DOHH2 (cell line): ENCODE measurements at regions not wholly inside any gene's neighbourhood (a gene's known extent, or its start where the extent isn't known, plus 50 kb on each side); places are given as distances from the start of the nearest gene placed in this dataset.

ENCODE experiments used
- H3F3A ChIP-seq: fragments of 200-600 bp; sonication (generic), shearing (Covaris generic); 2 replicates; pipeline ENCODE4 v1.6.0; 2016; ENCODE audit warnings: antibody characterized with exemption, mild to moderate bottlenecking; ENCODE audit not compliant: control insufficient read depth, insufficient read depth
- H3K27ac ChIP-seq: fragments of 200-600 bp; sonication (generic); 2 replicates; pipeline ENCODE4 v1.5.1; 2014; ENCODE audit warnings: low read depth, mild to moderate bottlenecking, low read length, moderate library complexity
- H3K27me3 ChIP-seq: fragments of 200-600 bp; sonication (generic); 2 replicates; pipeline ENCODE4 v1.6.1; 2014; ENCODE audit warnings: mild to moderate bottlenecking, low read length, mixed read lengths; ENCODE audit not compliant: control insufficient read depth
- H3K36me3 ChIP-seq: fragments of 200-600 bp; sonication (generic); 2 replicates; pipeline ENCODE4 v1.6.1; 2014; ENCODE audit warnings: mild to moderate bottlenecking, low read length, moderate library complexity, mixed read lengths; ENCODE audit not compliant: control insufficient read depth
- H3K4me1 ChIP-seq: fragments of 200-600 bp; sonication (generic); 2 replicates; pipeline ENCODE4 v1.6.1; 2014; ENCODE audit warnings: mild to moderate bottlenecking, low read length, mixed read lengths; ENCODE audit not compliant: control insufficient read depth
- H3K4me2 ChIP-seq: fragments of 200-600 bp; sonication (generic); 2 replicates; pipeline ENCODE4 v1.6.0; 2014; ENCODE audit warnings: mild to moderate bottlenecking, low read length, moderate library complexity
- H3K4me3 ChIP-seq: fragments of 200-600 bp; sonication (generic); 2 replicates; pipeline ENCODE4 v1.5.1; 2014; ENCODE audit warnings: mild to moderate bottlenecking, low read length, mixed read lengths
- H3K79me2 ChIP-seq: fragments of 200-600 bp; sonication (generic); 2 replicates; pipeline ENCODE4 v1.6.1; 2014; ENCODE audit warnings: mild to moderate bottlenecking, low read length, mixed read lengths; ENCODE audit not compliant: control insufficient read depth
- H3K9me2 ChIP-seq: fragments of 200-600 bp; sonication (generic); replicated peaks from 2 replicates; pipeline ENCODE4 v1.6.1; 2014; ENCODE audit warnings: mild to moderate bottlenecking, low read length, mixed read lengths; ENCODE audit not compliant: control insufficient read depth
- H3K9me3 ChIP-seq: fragments of 200-600 bp; sonication (generic); 2 replicates; pipeline ENCODE4 v1.6.1; 2014; ENCODE audit warnings: antibody characterized with exemption, low read length, mixed read lengths; ENCODE audit not compliant: control insufficient read depth, insufficient read depth
- H4K20me1 ChIP-seq: fragments of 200-600 bp; sonication (generic); 2 replicates; pipeline ENCODE4 v1.6.0; 2014; ENCODE audit warnings: low read depth, mild to moderate bottlenecking, antibody characterized with exemption, low read length, moderate library complexity; ENCODE audit not compliant: control insufficient read depth, insufficient read depth
- EZH2phosphoT487 ChIP-seq: fragments of 200-600 bp; sonication (generic); IDR thresholded peaks from 2 replicates; pipeline ENCODE4 v1.6.1; 2017; ENCODE audit warnings: borderline replicate concordance, mild to moderate bottlenecking, antibody characterized with exemption, low read length, moderate library complexity, mixed read lengths
- TF ChIP-seq, protein P1 (sequence below): fragments of 200-600 bp; sonication (generic); IDR thresholded peaks from one replicate; pipeline ENCODE4 v1.5.1; 2014; ENCODE audit warnings: antibody characterized with exemption, mild to moderate bottlenecking, low read depth, low read length; ENCODE audit not compliant: poor library complexity, severe bottlenecking

DNA sequence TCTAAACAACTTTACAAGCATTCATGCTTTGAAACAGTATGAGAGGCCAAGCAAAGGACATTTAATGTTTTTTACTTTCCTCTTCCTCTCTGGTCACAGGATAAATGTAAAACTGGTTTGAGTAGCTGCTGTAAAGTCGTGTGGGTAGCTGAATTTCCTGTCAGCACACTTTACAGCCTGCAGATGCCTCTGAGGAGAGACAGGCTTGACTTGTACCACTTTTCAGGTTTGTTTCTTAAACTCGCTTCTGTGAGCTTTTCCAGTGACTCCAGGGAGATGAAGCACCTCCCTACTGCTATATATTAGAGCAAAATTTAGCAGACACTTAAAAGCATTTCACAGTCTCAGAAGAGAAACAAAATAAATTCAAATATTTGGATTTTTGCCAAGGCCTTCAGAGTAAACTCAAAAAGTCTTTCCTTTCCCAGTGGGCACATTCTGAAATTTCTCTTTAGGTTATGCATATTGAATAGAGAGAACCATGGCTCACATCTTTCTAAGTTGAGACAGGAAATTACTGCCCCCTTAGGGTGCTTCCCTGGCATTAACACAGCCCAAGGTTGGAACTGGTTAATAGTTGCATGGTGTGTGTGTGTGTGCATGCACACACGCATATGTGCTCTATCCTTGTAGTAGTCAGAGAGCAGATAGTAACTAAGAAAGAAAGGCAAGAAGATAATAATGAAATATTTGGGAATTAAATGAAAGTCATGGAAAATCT is 557.3 kb upstream of the MIS18BP1 start:
- TF ChIP-seq, protein P1, sequence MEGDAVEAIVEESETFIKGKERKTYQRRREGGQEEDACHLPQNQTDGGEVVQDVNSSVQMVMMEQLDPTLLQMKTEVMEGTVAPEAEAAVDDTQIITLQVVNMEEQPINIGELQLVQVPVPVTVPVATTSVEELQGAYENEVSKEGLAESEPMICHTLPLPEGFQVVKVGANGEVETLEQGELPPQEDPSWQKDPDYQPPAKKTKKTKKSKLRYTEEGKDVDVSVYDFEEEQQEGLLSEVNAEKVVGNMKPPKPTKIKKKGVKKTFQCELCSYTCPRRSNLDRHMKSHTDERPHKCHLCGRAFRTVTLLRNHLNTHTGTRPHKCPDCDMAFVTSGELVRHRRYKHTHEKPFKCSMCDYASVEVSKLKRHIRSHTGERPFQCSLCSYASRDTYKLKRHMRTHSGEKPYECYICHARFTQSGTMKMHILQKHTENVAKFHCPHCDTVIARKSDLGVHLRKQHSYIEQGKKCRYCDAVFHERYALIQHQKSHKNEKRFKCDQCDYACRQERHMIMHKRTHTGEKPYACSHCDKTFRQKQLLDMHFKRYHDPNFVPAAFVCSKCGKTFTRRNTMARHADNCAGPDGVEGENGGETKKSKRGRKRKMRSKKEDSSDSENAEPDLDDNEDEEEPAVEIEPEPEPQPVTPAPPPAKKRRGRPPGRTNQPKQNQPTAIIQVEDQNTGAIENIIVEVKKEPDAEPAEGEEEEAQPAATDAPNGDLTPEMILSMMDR = no peak
- TF ChIP-seq EZH2phosphoT487 = no peak
- Histone ChIP-seq H3K9me3 (no peaks in the 10 kb centered on the region), H3K27me3 (no peaks in the 10 kb centered on the region), H3K36me3 (no peaks in the 10 kb centered on the region), H3K4me2 (no peak overlapping the region), H3F3A (no peaks in the 10 kb centered on the region), H3K79me2 (no peaks in the 10 kb centered on the region), H3K9me2 (no peaks in the 10 kb centered on the region), H3K4me3 (no peak overlapping the region), H3K27ac (no peak overlapping the region), H3K4me1 (peaks cover 7% of the 10 kb centered on the region; the same call in 1 of the 2 replicates), H4K20me1 (no peaks in the 10 kb centered on the region)

DNA sequence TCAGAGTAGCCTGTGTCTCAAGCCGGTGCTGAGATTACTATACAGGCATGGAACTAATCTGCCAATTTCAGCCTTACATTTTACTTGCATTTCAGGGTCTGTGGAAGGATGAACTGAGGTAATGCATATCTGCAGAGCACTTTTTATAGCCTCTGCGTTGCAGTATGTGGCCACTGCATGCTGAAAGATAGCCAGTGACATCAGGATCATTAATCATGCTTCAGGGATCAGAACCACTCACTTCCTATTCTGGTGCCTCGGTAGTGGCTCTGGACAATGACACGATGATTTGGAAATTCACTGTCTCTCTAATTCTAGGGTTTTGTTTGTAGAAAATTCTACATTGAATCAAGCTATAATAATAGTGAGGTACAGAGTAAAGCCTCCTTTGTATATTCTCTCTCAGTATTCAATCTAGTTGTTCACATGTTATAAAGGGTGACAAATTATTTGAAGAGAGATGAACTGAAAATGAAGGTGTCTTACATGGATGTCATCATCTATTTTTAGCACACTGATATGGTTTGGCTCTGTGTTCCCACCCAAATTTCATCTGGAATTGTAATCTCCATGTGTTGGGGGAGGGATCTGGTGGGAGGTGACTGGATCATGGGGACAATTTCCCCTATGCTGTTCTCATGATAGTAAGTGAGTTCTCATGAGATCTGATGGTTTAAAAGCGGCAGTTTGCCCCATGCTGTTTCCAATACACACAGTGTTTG is 554.3 kb upstream of the MIS18BP1 start:
- H3K27me3 ChIP-seq = no peaks in the 10 kb centered on the region
- peaks cover 7% of the 10 kb centered on the region; the same call in 1 of the 2 replicates for H3K4me1 ChIP-seq
- no peaks in the 10 kb centered on the region for H4K20me1 ChIP-seq
- no peaks in the 10 kb centered on the region for H3F3A ChIP-seq
- no peaks in the 10 kb centered on the region for H3K9me2 ChIP-seq
- no peaks in the 10 kb centered on the region for H3K36me3 ChIP-seq
- no peak overlapping the region for H3K27ac ChIP-seq
- no peaks in the 10 kb centered on the region for H3K79me2 ChIP-seq
- TF ChIP-seq, protein P1 = no peak
- TF ChIP-seq EZH2phosphoT487 = no peak
- no peak overlapping the region for H3K4me2 ChIP-seq
- no peaks in the 10 kb centered on the region for H3K9me3 ChIP-seq
- no peak overlapping the region for H3K4me3 ChIP-seq

GRCh38 chr14:45799511-45799910 is 546.5 kb upstream of the MIS18BP1 start:
- TF ChIP-seq, protein P1 = no peak
- TF ChIP-seq EZH2phosphoT487 = no peak

More at GRCh38 chr14:45799511-45799910, 546.5 kb upstream of the MIS18BP1 start:
- H3K9me3 ChIP-seq = no peaks in the 10 kb centered on the region
- H3F3A ChIP-seq = no peaks in the 10 kb centered on the region
- no peaks in the 10 kb centered on the region for H3K79me2 ChIP-seq
- H4K20me1 ChIP-seq = no peaks in the 10 kb centered on the region
- H3K9me2 ChIP-seq = no peaks in the 10 kb centered on the region
- H3K27ac ChIP-seq = no peak overlapping the region
- no peak overlapping the region for H3K4me3 ChIP-seq
- H3K27me3 ChIP-seq = no peaks in the 10 kb centered on the region
- no peaks in the 10 kb centered on the region for H3K36me3 ChIP-seq
- H3K4me1 ChIP-seq = no peaks in the 10 kb centered on the region
- H3K4me2 ChIP-seq = no peak overlapping the region
